Retinal pigment epithelial cell (primary cell): ENCODE measurements at regions not wholly inside any gene's neighbourhood (a gene's known extent, or its start where the extent isn't known, plus 50 kb on each side); places are given as distances from the start of the nearest gene placed in this dataset.

ENCODE experiments used
- DNase-seq: peaks from one replicate; pipeline ENCODE4 v3.0.0-alpha.2; 2010; ENCODE audit warnings: low read depth
- H3K4me3 ChIP-seq: 2 replicates; pipeline ENCODE4 v1.5.1; 2011; ENCODE audit warnings: mild to moderate bottlenecking, low read length, control low read depth, moderate library complexity
- TF ChIP-seq, protein P1 (sequence below): conservative IDR thresholded peaks from 2 replicates; pipeline ENCODE4 v1.5.1; 2011; ENCODE audit warnings: low read depth, low read length, control low read depth, inconsistent platforms

- DNase-seq: no peak
- no peak overlapping the region for H3K4me3 ChIP-seq
- TF ChIP-seq, protein P1, sequence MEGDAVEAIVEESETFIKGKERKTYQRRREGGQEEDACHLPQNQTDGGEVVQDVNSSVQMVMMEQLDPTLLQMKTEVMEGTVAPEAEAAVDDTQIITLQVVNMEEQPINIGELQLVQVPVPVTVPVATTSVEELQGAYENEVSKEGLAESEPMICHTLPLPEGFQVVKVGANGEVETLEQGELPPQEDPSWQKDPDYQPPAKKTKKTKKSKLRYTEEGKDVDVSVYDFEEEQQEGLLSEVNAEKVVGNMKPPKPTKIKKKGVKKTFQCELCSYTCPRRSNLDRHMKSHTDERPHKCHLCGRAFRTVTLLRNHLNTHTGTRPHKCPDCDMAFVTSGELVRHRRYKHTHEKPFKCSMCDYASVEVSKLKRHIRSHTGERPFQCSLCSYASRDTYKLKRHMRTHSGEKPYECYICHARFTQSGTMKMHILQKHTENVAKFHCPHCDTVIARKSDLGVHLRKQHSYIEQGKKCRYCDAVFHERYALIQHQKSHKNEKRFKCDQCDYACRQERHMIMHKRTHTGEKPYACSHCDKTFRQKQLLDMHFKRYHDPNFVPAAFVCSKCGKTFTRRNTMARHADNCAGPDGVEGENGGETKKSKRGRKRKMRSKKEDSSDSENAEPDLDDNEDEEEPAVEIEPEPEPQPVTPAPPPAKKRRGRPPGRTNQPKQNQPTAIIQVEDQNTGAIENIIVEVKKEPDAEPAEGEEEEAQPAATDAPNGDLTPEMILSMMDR: no peak
Measured at GRCh38 chr6:21648475-21649050, 55.0 kb downstream of the SOX4 start.

DNA sequence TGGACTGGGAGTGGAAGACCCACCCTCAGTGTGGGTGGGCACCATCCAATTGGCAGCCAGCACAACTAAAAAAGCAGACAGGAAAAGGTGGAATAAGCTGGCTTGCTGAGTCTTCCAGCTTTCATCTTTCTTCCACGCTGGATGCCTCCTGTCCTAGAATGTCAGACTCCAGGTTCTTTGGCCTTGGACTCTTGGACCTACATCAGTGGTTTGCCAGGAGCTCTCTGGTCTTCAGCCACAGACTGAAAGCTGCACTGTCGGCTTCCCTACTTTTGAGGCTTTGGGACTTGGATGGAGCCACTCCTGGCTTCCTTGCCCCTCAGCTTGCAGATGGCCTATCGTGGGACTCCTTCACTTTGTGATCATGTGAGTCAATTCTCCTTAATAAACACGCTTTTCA is 59.8 kb downstream of the SOX4 start:
- no peak overlapping the region for H3K4me3 ChIP-seq
- TF ChIP-seq, protein P1: no peak
- no peak for DNase-seq

GRCh38 chr6:21653905-21654304 is 60.4 kb downstream of the SOX4 start:
- DNase-seq: no peak
- TF ChIP-seq, protein P1: no peak
- no peak overlapping the region for H3K4me3 ChIP-seq

GRCh38 chr6:21654361-21654760 is 60.8 kb downstream of the SOX4 start:
- DNase-seq: no peak
- TF ChIP-seq, protein P1: no peak
- H3K4me3 ChIP-seq: no peak overlapping the region

DNA sequence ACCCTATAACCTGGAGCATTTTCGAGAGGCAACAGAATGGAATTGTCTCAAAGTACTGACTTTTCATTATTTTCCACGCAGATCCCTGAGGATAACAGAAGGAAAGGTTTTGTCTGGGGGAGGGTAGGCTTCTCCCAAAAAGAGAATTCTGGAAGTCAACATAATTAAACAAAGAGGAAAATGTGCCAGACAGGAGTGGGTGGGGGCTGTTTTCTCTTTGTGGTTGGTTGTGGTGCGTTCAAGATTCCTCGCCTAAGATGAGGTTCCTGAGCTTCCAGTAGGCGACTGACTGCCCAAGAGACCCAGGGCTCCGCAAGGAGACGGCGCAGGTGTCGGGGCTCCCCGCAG is 70.4 kb downstream of the SOX4 start:
- peak overlapping the region; percentile 67 for H3K4me3 ChIP-seq
- no peak for DNase-seq
- TF ChIP-seq, protein P1: no peak

- DNase-seq: no peak
Measured at GRCh38 chr6:21664314-21665109, 71.0 kb downstream of the SOX4 start.

More at GRCh38 chr6:21664314-21665109, 71.0 kb downstream of the SOX4 start:
- peak overlapping the region; percentile 67 for H3K4me3 ChIP-seq
- TF ChIP-seq, protein P1: no peak
